HL-60 (cell line): ENCODE measurements at regions not wholly inside any gene's neighbourhood (a gene's known extent, or its start where the extent isn't known, plus 50 kb on each side); places are given as distances from the start of the nearest gene placed in this dataset.

Source experiments
- DNase-seq, 2 experiments: peaks; one replicate each; pipeline ENCODE4 v3.0.0-alpha.2; 2010 to 2020; ENCODE audit warnings: low read depth in 1 of 2, low spot score in 1 of 2
- H3K27ac ChIP-seq: fragments of 250-450 bp; sonication (Bioruptor Pico); replicated peaks from 2 replicates; pipeline ENCODE4 v1.5.1; 2020; ENCODE audit warnings: mild to moderate bottlenecking, moderate library complexity
- H3K27me3 ChIP-seq: fragments of 250-450 bp; sonication (Bioruptor Pico); 2 replicates; pipeline ENCODE4 v1.5.1; 2021; ENCODE audit warnings: mild to moderate bottlenecking, moderate library complexity; ENCODE audit not compliant: insufficient read depth, poor library complexity, severe bottlenecking
- H3K4me3 ChIP-seq: replicated peaks from 2 replicates; pipeline ENCODE4 v1.5.1; 2011; ENCODE audit warnings: mild to moderate bottlenecking, control low read depth, low read length; ENCODE audit not compliant: insufficient read depth
- CTCF ChIP-seq: IDR thresholded peaks from one replicate; pipeline ENCODE4 v1.5.1; 2011; ENCODE audit warnings: low read length, control low read depth, inconsistent platforms; ENCODE audit not compliant: insufficient read depth
- GABPA ChIP-seq: IDR thresholded peaks from 2 replicates; pipeline ENCODE4 v1.6.1; 2012; ENCODE audit warnings: low read depth
- POLR2AphosphoS5 ChIP-seq: IDR thresholded peaks from 2 replicates; pipeline ENCODE4 v1.6.1; 2012; ENCODE audit warnings: low read depth
- REST ChIP-seq: IDR thresholded peaks from 2 replicates; pipeline ENCODE4 v1.6.1; 2012; ENCODE audit warnings: low read depth; ENCODE audit not compliant: insufficient replicate concordance
- SPI1 ChIP-seq: IDR thresholded peaks from 2 replicates; pipeline ENCODE4 v1.6.1; 2012; ENCODE audit warnings: low read depth, mild to moderate bottlenecking, borderline replicate concordance

GRCh38 chr5:38789134-38789533, 56.7 kb upstream of the OSMR start:
- Histone ChIP-seq H3K27me3 (peaks cover 5% of the 10 kb centered on the region), H3K27ac (no peak overlapping the region), H3K4me3 (no peak overlapping the region)
- no peak for DNase-seq
- no peak for TF ChIP-seq GABPA
- TF ChIP-seq SPI1: no peak
- TF ChIP-seq CTCF: no peak
- TF ChIP-seq REST: no peak
- no peak for TF ChIP-seq POLR2AphosphoS5

GRCh38 chr5:38789777-38790176, 56.0 kb upstream of the OSMR start:
- TF ChIP-seq SPI1: no peak
- TF ChIP-seq GABPA: no peak
- H3K27ac ChIP-seq: no peak overlapping the region
- H3K27me3 ChIP-seq: peaks cover 6% of the 10 kb centered on the region
- no peak overlapping the region for H3K4me3 ChIP-seq
- no peak for DNase-seq

- H3K27ac ChIP-seq: no peak overlapping the region
- no peak for DNase-seq
- TF ChIP-seq POLR2AphosphoS5 (no peak), GABPA (no peak), SPI1 (no peak), CTCF (no peak), REST (no peak)
- peaks cover 6% of the 10 kb centered on the region for H3K27me3 ChIP-seq
- H3K4me3 ChIP-seq: no peak overlapping the region
These were observed 55.5 kb upstream of the OSMR start for GRCh38 chr5:38790268-38790667.

GRCh38 chr5:38790891-38791290, 54.9 kb upstream of the OSMR start:
- H3K4me3 ChIP-seq: no peak overlapping the region
- TF ChIP-seq CTCF (no peak), REST (no peak), SPI1 (no peak), POLR2AphosphoS5 (no peak), GABPA (no peak)
- H3K27me3 ChIP-seq: peaks cover 6% of the 10 kb centered on the region
- DNase-seq: no peak
- no peak overlapping the region for H3K27ac ChIP-seq
